ENCODE measurements at regions not wholly inside any gene's neighbourhood (a gene's known extent, or its start where the extent isn't known, plus 50 kb on each side); places are given as distances from the start of the nearest gene placed in this dataset.
"Not testable (repeated sequence)": the region's sequence is repeated elsewhere in the genome, so short reads cannot be mapped to it uniquely, and the experiment has no call there.

DNA sequence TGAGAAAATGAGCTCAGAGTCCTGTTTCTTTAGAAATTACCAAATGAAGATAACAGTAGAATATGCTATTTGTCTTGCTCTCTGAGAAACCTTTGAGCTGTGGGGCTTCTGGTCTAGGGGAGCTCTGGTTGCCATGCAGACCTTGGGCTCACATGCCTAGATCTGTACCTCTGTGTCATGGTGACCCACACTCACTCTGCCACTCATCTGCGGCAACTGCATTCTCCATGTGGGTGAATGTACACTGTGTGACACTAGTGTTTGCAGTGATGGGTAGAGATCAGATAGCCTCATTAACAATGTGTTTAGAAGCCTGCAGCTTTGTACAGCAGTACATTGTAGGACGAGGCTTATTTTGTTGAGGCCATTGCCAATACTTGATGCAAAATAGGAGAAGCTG lies 521.2 kb downstream of the CHSY3 start:
- no peak overlapping the region for H3K27ac ChIP-seq
- no peaks in the 10 kb centered on the region for H3K36me3 ChIP-seq
- no peaks in the 10 kb centered on the region for H3K9me3 ChIP-seq
- DNase-seq (ENCODE audit: low spot score in 2 of 2): no peak
- TF ChIP-seq, protein P1, sequence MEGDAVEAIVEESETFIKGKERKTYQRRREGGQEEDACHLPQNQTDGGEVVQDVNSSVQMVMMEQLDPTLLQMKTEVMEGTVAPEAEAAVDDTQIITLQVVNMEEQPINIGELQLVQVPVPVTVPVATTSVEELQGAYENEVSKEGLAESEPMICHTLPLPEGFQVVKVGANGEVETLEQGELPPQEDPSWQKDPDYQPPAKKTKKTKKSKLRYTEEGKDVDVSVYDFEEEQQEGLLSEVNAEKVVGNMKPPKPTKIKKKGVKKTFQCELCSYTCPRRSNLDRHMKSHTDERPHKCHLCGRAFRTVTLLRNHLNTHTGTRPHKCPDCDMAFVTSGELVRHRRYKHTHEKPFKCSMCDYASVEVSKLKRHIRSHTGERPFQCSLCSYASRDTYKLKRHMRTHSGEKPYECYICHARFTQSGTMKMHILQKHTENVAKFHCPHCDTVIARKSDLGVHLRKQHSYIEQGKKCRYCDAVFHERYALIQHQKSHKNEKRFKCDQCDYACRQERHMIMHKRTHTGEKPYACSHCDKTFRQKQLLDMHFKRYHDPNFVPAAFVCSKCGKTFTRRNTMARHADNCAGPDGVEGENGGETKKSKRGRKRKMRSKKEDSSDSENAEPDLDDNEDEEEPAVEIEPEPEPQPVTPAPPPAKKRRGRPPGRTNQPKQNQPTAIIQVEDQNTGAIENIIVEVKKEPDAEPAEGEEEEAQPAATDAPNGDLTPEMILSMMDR (IDR thresholded peaks at IDR 0.05): no peak
- no peaks in the 10 kb centered on the region for H3K27me3 ChIP-seq
- no peak overlapping the region for H3K4me3 ChIP-seq
- intact Hi-C loops (cut with DNase I): no loop called here
- no peaks in the 10 kb centered on the region for H3K4me1 ChIP-seq

DNA sequence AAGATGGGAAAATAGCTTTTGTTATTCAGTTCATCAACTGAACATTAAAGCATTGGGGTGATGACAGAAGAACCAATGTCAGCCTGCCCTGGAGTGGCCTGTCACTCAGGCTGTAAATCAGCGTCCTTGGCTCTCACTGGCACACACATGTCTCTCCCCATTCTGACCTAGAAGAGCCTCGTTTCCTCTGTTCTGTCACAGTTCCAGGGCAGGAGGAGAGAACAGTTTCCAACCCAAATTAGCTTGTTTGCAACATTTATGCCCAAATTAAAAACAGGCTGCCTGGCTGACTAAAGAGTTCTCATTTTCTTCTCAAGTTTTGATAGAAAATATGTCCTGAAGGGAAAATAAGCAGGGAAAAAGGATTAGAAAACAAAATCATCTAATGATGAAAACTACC lies 520.1 kb downstream of the CHSY3 start:
- no peak for DNase-seq (ENCODE audit: low spot score in 2 of 2)
- Histone ChIP-seq H3K4me1 (no peaks in the 10 kb centered on the region), H3K27ac (no peak overlapping the region), H3K9me3 (no peaks in the 10 kb centered on the region), H3K36me3 (no peaks in the 10 kb centered on the region), H3K27me3 (no peaks in the 10 kb centered on the region), H3K4me3 (no peak overlapping the region)
- TF ChIP-seq, protein P1 (IDR thresholded peaks at IDR 0.05): no peak
- intact Hi-C loops (cut with DNase I): no loop called here

DNA sequence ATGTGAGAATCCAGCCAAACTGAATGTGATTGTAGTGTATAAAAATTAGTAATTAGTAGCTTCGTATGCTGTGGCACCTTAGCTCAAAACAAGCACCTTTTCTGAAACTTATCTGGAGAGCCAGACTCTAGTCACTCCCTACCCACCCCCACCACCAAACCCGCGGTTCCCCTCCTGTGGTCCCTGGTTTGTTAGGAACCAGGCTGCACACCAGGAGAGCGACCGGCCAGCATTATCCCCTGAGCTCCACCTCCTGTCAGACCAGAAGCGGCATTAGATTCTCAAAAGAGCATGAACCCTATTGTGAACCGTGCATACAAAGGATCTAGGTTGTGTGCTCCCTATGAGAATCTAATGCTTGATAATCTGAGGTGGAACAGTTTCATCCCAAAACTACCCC lies 498.6 kb downstream of the CHSY3 start:
- no peaks in the 10 kb centered on the region for H3K36me3 ChIP-seq
- DNase-seq (ENCODE audit: low spot score in 2 of 2): no peak
- H3K4me3 ChIP-seq: no peak overlapping the region
- TF ChIP-seq, protein P1 (IDR thresholded peaks at IDR 0.05): no peak
- no peaks in the 10 kb centered on the region for H3K9me3 ChIP-seq
- no peaks in the 10 kb centered on the region for H3K27me3 ChIP-seq
- H3K4me1 ChIP-seq: no peaks in the 10 kb centered on the region
- H3K27ac ChIP-seq: no peak overlapping the region
- intact Hi-C loops (cut with DNase I): no loop called here

DNA sequence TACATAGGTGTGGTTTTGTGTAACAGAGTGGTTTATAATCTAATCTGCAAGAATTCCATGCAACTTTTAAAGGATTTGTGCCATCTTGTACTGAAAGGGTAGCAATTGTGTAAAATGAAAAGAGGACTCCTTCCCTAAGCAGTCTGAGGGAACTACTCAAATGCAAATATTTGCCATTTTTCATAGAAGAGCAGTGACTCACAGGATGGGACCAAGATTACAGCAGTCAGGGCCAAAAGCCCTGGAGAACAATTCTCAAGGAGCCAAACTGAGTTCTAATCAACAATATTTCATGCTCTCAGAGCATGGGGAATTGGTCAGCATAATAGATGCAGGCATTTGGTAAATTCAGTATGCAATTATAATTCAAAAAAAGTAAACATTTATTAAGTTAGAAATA lies 495.8 kb downstream of the CHSY3 start:
- Histone ChIP-seq H3K27me3 (no peaks in the 10 kb centered on the region), H3K4me3 (no peak overlapping the region), H3K36me3 (no peaks in the 10 kb centered on the region), H3K27ac (no peak overlapping the region), H3K4me1 (no peaks in the 10 kb centered on the region), H3K9me3 (no peaks in the 10 kb centered on the region)
- intact Hi-C loops (cut with DNase I): no loop called here
- DNase-seq (ENCODE audit: low spot score in 2 of 2): no peak
- TF ChIP-seq, protein P1 (IDR thresholded peaks at IDR 0.05): no peak

DNA sequence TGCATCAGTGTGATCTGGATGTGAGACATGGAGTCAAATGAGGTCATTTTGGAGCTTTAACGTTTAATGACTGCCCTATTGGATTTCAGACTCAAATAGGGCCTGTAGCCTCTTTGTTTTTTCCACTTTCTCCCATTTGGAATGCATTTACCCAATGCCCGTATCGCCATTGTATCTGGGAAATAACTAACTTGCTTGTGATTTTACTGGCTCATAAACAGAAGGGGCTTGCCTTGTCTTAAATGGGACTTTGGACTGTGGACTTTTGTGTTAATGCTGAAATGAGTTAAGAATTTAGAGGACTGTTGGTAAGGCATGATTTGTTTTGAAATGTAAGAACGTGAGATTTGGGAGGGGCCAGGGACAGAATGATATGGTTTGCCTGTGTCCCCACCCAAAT lies 494.6 kb downstream of the CHSY3 start:
- no peak overlapping the region for H3K4me3 ChIP-seq
- no peaks in the 10 kb centered on the region for H3K27me3 ChIP-seq
- H3K9me3 ChIP-seq: no peaks in the 10 kb centered on the region
- H3K4me1 ChIP-seq: no peaks in the 10 kb centered on the region
- TF ChIP-seq, protein P1 (IDR thresholded peaks at IDR 0.05): no peak
- DNase-seq (ENCODE audit: low spot score in 2 of 2): no peak
- intact Hi-C loops (cut with DNase I): no loop called here
- no peaks in the 10 kb centered on the region for H3K36me3 ChIP-seq
- H3K27ac ChIP-seq: no peak overlapping the region

DNA sequence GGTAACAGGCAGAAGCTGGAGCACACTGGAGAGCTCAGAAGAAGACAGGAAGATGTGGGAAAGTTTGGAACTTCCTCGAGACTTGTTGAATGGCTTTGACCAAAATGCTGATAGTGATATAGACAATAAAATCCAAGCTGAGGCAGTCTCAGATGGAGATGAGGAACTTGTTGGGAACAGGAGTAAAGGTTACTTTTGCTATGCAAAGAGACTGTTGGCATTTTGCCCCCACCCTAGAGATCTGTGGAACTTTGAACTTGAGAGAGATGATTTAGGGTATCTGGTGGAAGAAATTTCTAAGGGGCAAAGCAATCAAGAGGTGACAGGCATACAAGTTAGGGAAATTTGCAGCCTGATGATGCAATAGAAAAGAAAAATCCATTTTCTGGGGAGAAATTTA lies 493.5 kb downstream of the CHSY3 start:
- H3K27me3 ChIP-seq; H3K27ac ChIP-seq; H3K4me3 ChIP-seq; H3K9me3 ChIP-seq; H3K36me3 ChIP-seq; DNase-seq (ENCODE audit: low spot score in 2 of 2); H3K4me1 ChIP-seq; intact Hi-C loops (cut with DNase I): not testable (repeated sequence)

Data from ascending aorta (tissue), 2 donors.